A549 (cell line): ENCODE measurements at regions not wholly inside any gene's neighbourhood (a gene's known extent, or its start where the extent isn't known, plus 50 kb on each side); places are given as distances from the start of the nearest gene placed in this dataset.

ENCODE experiments used
- CTCF ChIP-seq: fragments of >200 bp; sonication (Bioruptor Twin); formaldehyde crosslinking; IDR thresholded peaks from 3 replicates; pipeline ENCODE4 v1.5.1; 2016
- EP300 ChIP-seq, 2 experiments: fragments of >200 bp; sonication (Bioruptor Twin); formaldehyde crosslinking; IDR thresholded peaks; 2 replicates in 1 of 2; 3 replicates in 1 of 2; pipeline ENCODE4 v1.6.1; 2016 to 2017
- POLR2A ChIP-seq: IDR thresholded peaks from 2 replicates; pipeline ENCODE4 v1.6.1; 2012; ENCODE audit warnings: mild to moderate bottlenecking, low read length
- ZFP36 ChIP-seq: fragments of 450-650 bp; IDR thresholded peaks from 2 replicates; pipeline ENCODE4 v1.6.1; 2014; ENCODE audit warnings: borderline replicate concordance; ENCODE audit not compliant: partially characterized antibody

GRCh38 chr1:60376196-60376595 is 302.6 kb upstream of the C1orf87 start:
- no peak for TF ChIP-seq ZFP36
- TF ChIP-seq EP300 (IDR thresholded peaks at IDR 0.05): no peak
- no peak for TF ChIP-seq CTCF
- TF ChIP-seq POLR2A: no peak
